RWPE2 (cell line): ENCODE measurements at regions not wholly inside any gene's neighbourhood (a gene's known extent, or its start where the extent isn't known, plus 50 kb on each side); places are given as distances from the start of the nearest gene placed in this dataset.

Experiments
- ATAC-seq: fragments of 200-7000 bp; cut with Tn5 transposase; 3 replicates; pipeline ENCODE4 v1.9.1; 2021; ENCODE audit warnings: low read depth
- DNase-seq: peaks from one replicate; pipeline ENCODE4 v3.0.0-alpha.2; 2020; ENCODE audit warnings: low spot score
- H3K27ac ChIP-seq: fragments of 450-650 bp; 2 replicates; pipeline ENCODE4 v1.5.1; 2017; ENCODE audit warnings: mild to moderate bottlenecking; ENCODE audit not compliant: poor library complexity, severe bottlenecking
- H3K27me3 ChIP-seq: fragments of 250-450 bp; sonication (Bioruptor Pico); 2 replicates; pipeline ENCODE4 v1.5.1; 2021; ENCODE audit warnings: mild to moderate bottlenecking, moderate library complexity; ENCODE audit not compliant: insufficient read depth, poor library complexity, severe bottlenecking
- H3K36me3 ChIP-seq: fragments of 250-450 bp; sonication (Bioruptor Pico); 2 replicates; pipeline ENCODE4 v1.5.1; 2020; ENCODE audit warnings: low read depth, mild to moderate bottlenecking, moderate library complexity
- H3K4me1 ChIP-seq: fragments of 250-450 bp; sonication (Bioruptor Pico); 2 replicates; pipeline ENCODE4 v1.5.1; 2021; ENCODE audit warnings: mild to moderate bottlenecking, moderate library complexity; ENCODE audit not compliant: insufficient read depth, poor library complexity, severe bottlenecking
- H3K4me3 ChIP-seq: fragments of 250-450 bp; sonication (Bioruptor Pico); 2 replicates; pipeline ENCODE4 v1.5.1; 2021; ENCODE audit warnings: mild to moderate bottlenecking, moderate library complexity; ENCODE audit not compliant: severe bottlenecking
- H3K9me3 ChIP-seq: fragments of 250-450 bp; sonication (Bioruptor Pico); 2 replicates; pipeline ENCODE4 v1.5.1; 2021; ENCODE audit warnings: mild to moderate bottlenecking, moderate library complexity; ENCODE audit not compliant: severe bottlenecking
- TF ChIP-seq, protein P1 (sequence below): fragments of 450-650 bp; IDR thresholded peaks from one replicate; pipeline ENCODE4 v1.5.1; 2017; ENCODE audit warnings: mild to moderate bottlenecking, moderate library complexity; ENCODE audit not compliant: poor library complexity, severe bottlenecking

DNA sequence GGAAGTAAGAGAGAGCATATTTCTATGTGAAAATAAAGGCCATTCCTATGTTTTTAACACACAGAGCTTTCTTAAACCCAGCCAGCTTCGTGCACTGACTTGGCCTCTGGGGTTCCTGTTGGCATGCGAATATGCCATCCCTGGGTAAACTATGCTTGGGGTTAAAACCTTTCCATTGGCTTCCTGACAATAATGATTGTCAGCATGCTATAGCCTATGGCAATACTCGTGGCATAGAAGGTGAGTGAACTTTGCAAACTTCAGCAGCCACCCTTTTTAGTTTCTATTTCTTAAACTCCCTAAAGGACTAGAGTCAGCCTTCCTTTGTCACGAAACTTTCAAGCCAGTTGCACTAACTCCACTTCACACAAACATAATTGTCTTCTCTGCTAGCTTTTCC, 148.4 kb upstream of the RGS6 start:
- Histone ChIP-seq H3K36me3 (no peaks in the 10 kb centered on the region), H3K27me3 (peaks cover under 1% of the 10 kb centered on the region), H3K27ac (no peak overlapping the region), H3K9me3 (no peaks in the 10 kb centered on the region), H3K4me3 (no peak overlapping the region), H3K4me1 (no peaks in the 10 kb centered on the region)
- ATAC-seq (no peak), DNase-seq (no peak)
- TF ChIP-seq, protein P1, sequence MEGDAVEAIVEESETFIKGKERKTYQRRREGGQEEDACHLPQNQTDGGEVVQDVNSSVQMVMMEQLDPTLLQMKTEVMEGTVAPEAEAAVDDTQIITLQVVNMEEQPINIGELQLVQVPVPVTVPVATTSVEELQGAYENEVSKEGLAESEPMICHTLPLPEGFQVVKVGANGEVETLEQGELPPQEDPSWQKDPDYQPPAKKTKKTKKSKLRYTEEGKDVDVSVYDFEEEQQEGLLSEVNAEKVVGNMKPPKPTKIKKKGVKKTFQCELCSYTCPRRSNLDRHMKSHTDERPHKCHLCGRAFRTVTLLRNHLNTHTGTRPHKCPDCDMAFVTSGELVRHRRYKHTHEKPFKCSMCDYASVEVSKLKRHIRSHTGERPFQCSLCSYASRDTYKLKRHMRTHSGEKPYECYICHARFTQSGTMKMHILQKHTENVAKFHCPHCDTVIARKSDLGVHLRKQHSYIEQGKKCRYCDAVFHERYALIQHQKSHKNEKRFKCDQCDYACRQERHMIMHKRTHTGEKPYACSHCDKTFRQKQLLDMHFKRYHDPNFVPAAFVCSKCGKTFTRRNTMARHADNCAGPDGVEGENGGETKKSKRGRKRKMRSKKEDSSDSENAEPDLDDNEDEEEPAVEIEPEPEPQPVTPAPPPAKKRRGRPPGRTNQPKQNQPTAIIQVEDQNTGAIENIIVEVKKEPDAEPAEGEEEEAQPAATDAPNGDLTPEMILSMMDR: no peak

DNA sequence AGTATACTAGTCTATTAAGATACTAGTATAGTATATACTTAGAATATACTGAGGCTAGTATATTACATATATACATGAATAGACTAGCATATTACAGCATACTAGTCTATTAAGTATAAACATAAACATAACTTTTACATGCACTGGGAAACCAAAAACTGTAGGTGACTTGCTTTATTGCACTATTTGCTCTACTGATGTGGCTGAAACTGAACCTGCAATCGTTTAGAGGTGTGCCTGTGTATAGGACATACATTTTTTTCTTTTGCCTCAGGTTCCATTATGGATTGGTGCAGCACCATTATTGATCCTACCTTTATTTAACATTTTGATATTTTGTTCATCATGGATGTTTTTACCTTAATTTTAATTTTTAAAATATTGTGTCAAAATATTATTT, 143.2 kb upstream of the RGS6 start:
- DNase-seq (no peak), ATAC-seq (no peak)
- TF ChIP-seq, protein P1: no peak
- Histone ChIP-seq H3K27me3 (peaks cover 9% of the 10 kb centered on the region), H3K36me3 (no peaks in the 10 kb centered on the region), H3K9me3 (no peaks in the 10 kb centered on the region), H3K4me1 (no peaks in the 10 kb centered on the region), H3K4me3 (no peak overlapping the region), H3K27ac (no peak overlapping the region)

GRCh38 chr14:71799841-71800240, 132.4 kb upstream of the RGS6 start:
- no peaks in the 10 kb centered on the region for H3K9me3 ChIP-seq
- TF ChIP-seq, protein P1: no peak
- ATAC-seq: no peak
- no peak overlapping the region for H3K27ac ChIP-seq
- H3K27me3 ChIP-seq: peaks cover 7% of the 10 kb centered on the region
- H3K36me3 ChIP-seq: no peaks in the 10 kb centered on the region
- DNase-seq: no peak
- no peak overlapping the region for H3K4me3 ChIP-seq
- peaks cover 11% of the 10 kb centered on the region for H3K4me1 ChIP-seq

DNA sequence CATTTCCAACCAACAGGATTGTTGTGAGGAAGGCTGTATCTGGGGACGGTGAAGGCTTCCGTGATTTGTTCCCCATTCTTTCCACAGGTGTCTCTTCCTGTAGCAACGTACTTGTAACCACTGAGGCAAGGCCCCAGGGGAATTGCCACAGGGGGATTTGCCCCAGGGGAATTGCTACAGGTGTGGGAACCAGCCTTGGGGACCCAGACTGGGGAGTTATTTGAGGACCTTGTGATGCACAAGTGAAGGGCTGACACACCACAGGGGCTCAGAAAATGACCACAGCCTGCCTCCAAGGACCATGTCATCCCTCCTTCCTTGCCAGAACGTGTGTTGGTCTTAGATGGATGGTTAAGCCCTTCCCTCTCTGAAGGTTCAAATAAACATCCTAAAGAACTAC, 131.4 kb upstream of the RGS6 start:
- Histone ChIP-seq H3K27ac (no peak overlapping the region), H3K36me3 (no peaks in the 10 kb centered on the region), H3K27me3 (peaks cover 9% of the 10 kb centered on the region), H3K4me1 (peaks cover 11% of the 10 kb centered on the region), H3K9me3 (no peaks in the 10 kb centered on the region), H3K4me3 (no peak overlapping the region)
- DNase-seq: no peak
- ATAC-seq: no peak
- TF ChIP-seq, protein P1: no peak

GRCh38 chr14:71803539-71804260, 128.5 kb upstream of the RGS6 start:
- no peaks in the 10 kb centered on the region for H3K9me3 ChIP-seq
- peaks cover 12% of the 10 kb centered on the region for H3K27me3 ChIP-seq
- TF ChIP-seq, protein P1: no peak
- no peaks in the 10 kb centered on the region for H3K36me3 ChIP-seq
- DNase-seq (no peak), ATAC-seq (peak; percentile 82)
- H3K4me3 ChIP-seq: no peak overlapping the region
- peaks cover 11% of the 10 kb centered on the region for H3K4me1 ChIP-seq
- H3K27ac ChIP-seq: no peak overlapping the region
